GM19328 (cell line): ENCODE measurements at regions not wholly inside any gene's neighbourhood (a gene's known extent, or its start where the extent isn't known, plus 50 kb on each side); places are given as distances from the start of the nearest gene placed in this dataset.

Experiments used
- ATAC-seq: cut with Tn5 transposase; IDR thresholded peaks from one replicate; pipeline ENCODE4 v1.9.1; 2021; ENCODE audit warnings: mild to moderate bottlenecking, moderate library complexity; ENCODE audit not compliant: unreplicated experiment

GRCh38 chr3:94179059-94179458 lies 116.2 kb downstream of the NSUN3 start:
- ATAC-seq = no peak

- ATAC-seq = no peak
Measured at GRCh38 chr3:94183551-94183950, 120.7 kb downstream of the NSUN3 start.

- no peak for ATAC-seq
Measured at GRCh38 chr3:94184781-94185180, 121.9 kb downstream of the NSUN3 start.

- no peak for ATAC-seq
Measured at GRCh38 chr3:94185753-94186152, 122.9 kb downstream of the NSUN3 start.

GRCh38 chr3:94187697-94188096 lies 124.8 kb downstream of the NSUN3 start:
- no peak for ATAC-seq

- no peak for ATAC-seq
Measured at GRCh38 chr3:94195381-94195780, 132.5 kb downstream of the NSUN3 start.

- ATAC-seq = no peak
Measured at GRCh38 chr3:94206291-94206690, 143.4 kb downstream of the NSUN3 start.

- ATAC-seq = no peak
Measured at GRCh38 chr3:94210256-94210655, 147.4 kb downstream of the NSUN3 start.

GRCh38 chr3:94217406-94217805 lies 154.5 kb downstream of the NSUN3 start:
- ATAC-seq = no peak

- no peak for ATAC-seq
Measured at GRCh38 chr3:94220426-94220825, 157.6 kb downstream of the NSUN3 start.

- ATAC-seq = no peak
Measured at GRCh38 chr3:94221829-94222228, 159.0 kb downstream of the NSUN3 start.

GRCh38 chr3:94225148-94225865 lies 162.4 kb downstream of the NSUN3 start:
- ATAC-seq = no peak

GRCh38 chr3:94226078-94226477 lies 163.2 kb downstream of the NSUN3 start:
- ATAC-seq = no peak

GRCh38 chr3:94232921-94233320 lies 170.1 kb downstream of the NSUN3 start:
- ATAC-seq = no peak

GRCh38 chr3:94234177-94234788 lies 171.4 kb downstream of the NSUN3 start:
- no peak for ATAC-seq

- ATAC-seq = no peak
Measured at GRCh38 chr3:94241986-94242385, 179.1 kb downstream of the NSUN3 start.

- ATAC-seq = no peak
Measured at GRCh38 chr3:94246171-94246570, 183.3 kb downstream of the NSUN3 start.

GRCh38 chr3:94248042-94248441 lies 185.2 kb downstream of the NSUN3 start:
- ATAC-seq = no peak

- ATAC-seq = peak; percentile 75
Measured at GRCh38 chr3:94249491-94250079, 186.7 kb downstream of the NSUN3 start.

- ATAC-seq = no peak
Measured at GRCh38 chr3:94251566-94251965, 188.7 kb downstream of the NSUN3 start.

GRCh38 chr3:94252316-94252715 lies 189.5 kb downstream of the NSUN3 start:
- no peak for ATAC-seq
